Endothelial cell of umbilical vein (primary cell): ENCODE measurements at regions not wholly inside any gene's neighbourhood (a gene's known extent, or its start where the extent isn't known, plus 50 kb on each side); places are given as distances from the start of the nearest gene placed in this dataset.

Experiments used
- EZH2 ChIP-seq: IDR thresholded peaks from 2 replicates; pipeline ENCODE4 v1.6.1; 2012; ENCODE audit warnings: borderline replicate concordance, low read depth, mild to moderate bottlenecking, moderate library complexity, low read length, inconsistent platforms; ENCODE audit not compliant: severe bottlenecking
- FOS ChIP-seq: IDR thresholded peaks from 2 replicates; pipeline ENCODE4 v1.6.1; 2011; ENCODE audit warnings: mild to moderate bottlenecking, low read length, moderate library complexity, borderline replicate concordance; ENCODE audit not compliant: insufficient read depth
- MAX ChIP-seq: IDR thresholded peaks from 2 replicates; pipeline ENCODE4 v1.6.1; 2011; ENCODE audit not compliant: insufficient read depth, insufficient read length
- MYC ChIP-seq: IDR thresholded peaks from one replicate; pipeline ENCODE4 v1.6.1; 2011; ENCODE audit warnings: mild to moderate bottlenecking, low read depth, low read length
- POLR2A ChIP-seq: IDR thresholded peaks from 2 replicates; pipeline ENCODE4 v1.6.1; 2012; ENCODE audit warnings: low read depth, mild to moderate bottlenecking, control low read depth, low read length
- POLR2AphosphoS5 ChIP-seq: IDR thresholded peaks from 2 replicates; pipeline ENCODE4 v1.6.1; 2012; ENCODE audit warnings: low read depth, mild to moderate bottlenecking, control low read depth, low read length, moderate library complexity; ENCODE audit not compliant: insufficient read depth
- TF ChIP-seq, protein P1 (sequence below), 2 donors: IDR thresholded peaks; 1 replicate in 1 of 2; 2 replicates in 1 of 2; pipeline ENCODE4 v1.5.1; 2011; ENCODE audit warnings: low read length in 2 of 2, mild to moderate bottlenecking in 2 of 2, moderate library complexity in 2 of 2, control low read depth in 1 of 2, inconsistent platforms in 1 of 2, low read depth in 1 of 2; ENCODE audit not compliant: insufficient read depth in 1 of 2; ENCODE audit errors: extremely low read depth in 1 of 2

- TF ChIP-seq, protein P1, sequence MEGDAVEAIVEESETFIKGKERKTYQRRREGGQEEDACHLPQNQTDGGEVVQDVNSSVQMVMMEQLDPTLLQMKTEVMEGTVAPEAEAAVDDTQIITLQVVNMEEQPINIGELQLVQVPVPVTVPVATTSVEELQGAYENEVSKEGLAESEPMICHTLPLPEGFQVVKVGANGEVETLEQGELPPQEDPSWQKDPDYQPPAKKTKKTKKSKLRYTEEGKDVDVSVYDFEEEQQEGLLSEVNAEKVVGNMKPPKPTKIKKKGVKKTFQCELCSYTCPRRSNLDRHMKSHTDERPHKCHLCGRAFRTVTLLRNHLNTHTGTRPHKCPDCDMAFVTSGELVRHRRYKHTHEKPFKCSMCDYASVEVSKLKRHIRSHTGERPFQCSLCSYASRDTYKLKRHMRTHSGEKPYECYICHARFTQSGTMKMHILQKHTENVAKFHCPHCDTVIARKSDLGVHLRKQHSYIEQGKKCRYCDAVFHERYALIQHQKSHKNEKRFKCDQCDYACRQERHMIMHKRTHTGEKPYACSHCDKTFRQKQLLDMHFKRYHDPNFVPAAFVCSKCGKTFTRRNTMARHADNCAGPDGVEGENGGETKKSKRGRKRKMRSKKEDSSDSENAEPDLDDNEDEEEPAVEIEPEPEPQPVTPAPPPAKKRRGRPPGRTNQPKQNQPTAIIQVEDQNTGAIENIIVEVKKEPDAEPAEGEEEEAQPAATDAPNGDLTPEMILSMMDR (IDR thresholded peaks at IDR 0.05; ENCODE audit: extremely low read depth in 1 of 2, insufficient read depth in 1 of 2, low read depth in 1 of 2, low read length in 2 of 2), result no peak
- TF ChIP-seq MAX (no peak), MYC (no peak), POLR2A (no peak), FOS (no peak), EZH2 (no peak), POLR2AphosphoS5 (no peak)
These were observed 67.8 kb upstream of the CDIN1 start for GRCh38 chr15:36511594-36511993.
